Endothelial cell (in vitro differentiated cells): ENCODE measurements at regions not wholly inside any gene's neighbourhood (a gene's known extent, or its start where the extent isn't known, plus 50 kb on each side); places are given as distances from the start of the nearest gene placed in this dataset.
"Not testable (repeated sequence)": the region's sequence is repeated elsewhere in the genome, so short reads cannot be mapped to it uniquely, and the experiment has no call there.

Source experiments
- DNase-seq: peaks from one replicate; pipeline ENCODE4 v3.0.0; 2021; ENCODE audit warnings: low spot score
- H3K27ac Mint-ChIP-seq: one replicate; pipeline ENCODE4 v1.8.0; 2021; ENCODE audit warnings: mixed read lengths, inconsistent platforms; ENCODE audit not compliant: unreplicated experiment
- H3K27me3 Mint-ChIP-seq: one replicate; pipeline ENCODE4 v1.8.0; 2021; ENCODE audit warnings: mild to moderate bottlenecking, moderate library complexity, mixed read lengths, inconsistent platforms; ENCODE audit not compliant: unreplicated experiment
- H3K36me3 Mint-ChIP-seq: one replicate; pipeline ENCODE4 v1.8.0; 2021; ENCODE audit warnings: mild to moderate bottlenecking, low read depth, mixed read lengths, inconsistent platforms; ENCODE audit not compliant: unreplicated experiment
- H3K4me1 Mint-ChIP-seq: one replicate; pipeline ENCODE4 v1.8.0; 2021; ENCODE audit warnings: mild to moderate bottlenecking, mixed read lengths, inconsistent platforms; ENCODE audit not compliant: unreplicated experiment
- H3K4me3 Mint-ChIP-seq: one replicate; pipeline ENCODE4 v1.8.0; 2021; ENCODE audit warnings: mild to moderate bottlenecking, mixed read lengths, inconsistent platforms; ENCODE audit not compliant: unreplicated experiment
- H3K9me3 Mint-ChIP-seq: one replicate; pipeline ENCODE4 v1.8.0; 2021; ENCODE audit warnings: mixed read lengths, inconsistent platforms; ENCODE audit not compliant: unreplicated experiment
- CTCF ChIP-seq: fragments of 200-600 bp; sonication (generic); IDR thresholded peaks from one replicate; pipeline ENCODE4 v1.5.0; 2021; ENCODE audit warnings: antibody characterized with exemption; ENCODE audit not compliant: unreplicated experiment

- peaks cover 2% of the 10 kb centered on the region for H3K4me1 Mint-ChIP-seq
- DNase-seq: no peak
- H3K27ac Mint-ChIP-seq: no peak overlapping the region
- H3K36me3 Mint-ChIP-seq: no peaks in the 10 kb centered on the region
- TF ChIP-seq CTCF: no peak
- H3K4me3 Mint-ChIP-seq: no peak overlapping the region
- H3K9me3 Mint-ChIP-seq: no peaks in the 10 kb centered on the region
- H3K27me3 Mint-ChIP-seq: peaks cover 1% of the 10 kb centered on the region
Measured at GRCh38 chr13:75959861-75960481, 323.8 kb downstream of the LMO7 start.

GRCh38 chr13:75953589-75953988, 317.5 kb downstream of the LMO7 start:
- H3K9me3 Mint-ChIP-seq, H3K4me3 Mint-ChIP-seq, H3K27ac Mint-ChIP-seq, H3K36me3 Mint-ChIP-seq, H3K27me3 Mint-ChIP-seq, DNase-seq, H3K4me1 Mint-ChIP-seq: not testable (repeated sequence)

- Mint-ChIP-seq H3K9me3 (no peaks in the 10 kb centered on the region), H3K27me3 (peaks cover 1% of the 10 kb centered on the region), H3K36me3 (no peaks in the 10 kb centered on the region), H3K4me1 (no peaks in the 10 kb centered on the region), H3K27ac (no peak overlapping the region), H3K4me3 (no peak overlapping the region)
- no peak for TF ChIP-seq CTCF
- no peak for DNase-seq
Measured at GRCh38 chr13:75947448-75947847, 311.3 kb downstream of the LMO7 start.

GRCh38 chr13:75946536-75947284, 310.6 kb downstream of the LMO7 start:
- Mint-ChIP-seq H3K27me3 (peaks cover 1% of the 10 kb centered on the region), H3K9me3 (no peaks in the 10 kb centered on the region), H3K4me3 (no peak overlapping the region), H3K4me1 (no peaks in the 10 kb centered on the region), H3K36me3 (no peaks in the 10 kb centered on the region), H3K27ac (no peak overlapping the region)
- no peak for DNase-seq
- TF ChIP-seq CTCF: no peak

GRCh38 chr13:75945841-75946482, 309.8 kb downstream of the LMO7 start:
- TF ChIP-seq CTCF: no peak
- H3K27me3 Mint-ChIP-seq: peaks cover 1% of the 10 kb centered on the region
- H3K27ac Mint-ChIP-seq: no peak overlapping the region
- H3K9me3 Mint-ChIP-seq: no peaks in the 10 kb centered on the region
- no peaks in the 10 kb centered on the region for H3K4me1 Mint-ChIP-seq
- H3K4me3 Mint-ChIP-seq: no peak overlapping the region
- no peak for DNase-seq
- no peaks in the 10 kb centered on the region for H3K36me3 Mint-ChIP-seq
